Esophagus muscularis mucosa (tissue), 4 donors: ENCODE measurements at regions not wholly inside any gene's neighbourhood (a gene's known extent, or its start where the extent isn't known, plus 50 kb on each side); places are given as distances from the start of the nearest gene placed in this dataset.
"Not testable (repeated sequence)": the region's sequence is repeated elsewhere in the genome, so short reads cannot be mapped to it uniquely, and the experiment has no call there.

Experiments
- DNase-seq: peaks from one replicate; pipeline ENCODE4 v3.0.0-alpha.2; 2017; ENCODE audit errors: extremely low spot score
- H3K27ac ChIP-seq, 4 donors: fragments of 200-600 bp; sonication (generic); replicated peaks in 1 of 4; 1 replicate in 3 of 4; 2 replicates in 1 of 4; pipeline ENCODE4 v1.5.1; 2016 to 2019; ENCODE audit warnings: mild to moderate bottlenecking in 1 of 4
- H3K27me3 ChIP-seq, 4 donors: fragments of 200-600 bp; sonication (generic); one replicate each; pipeline versions ENCODE4 v1.5.1 to v1.6.0; 2016 to 2019
- H3K36me3 ChIP-seq, 4 donors: fragments of 200-600 bp; sonication (generic); one replicate each; pipeline ENCODE4 v1.5.1; 2016 to 2019
- H3K4me1 ChIP-seq, 4 donors: fragments of 200-600 bp; sonication (generic); one replicate each; pipeline ENCODE4 v1.5.1; 2016 to 2019
- H3K4me3 ChIP-seq, 4 donors: fragments of 200-600 bp; sonication (generic); 1 replicate in 2 of 4; 2 replicates in 2 of 4; pipeline ENCODE4 v1.5.1; 2016 to 2019; ENCODE audit warnings: mild to moderate bottlenecking in 4 of 4, moderate library complexity in 1 of 4
- H3K9me3 ChIP-seq, 4 donors: fragments of 200-600 bp; sonication (generic); 1 replicate in 3 of 4; 2 replicates in 1 of 4; pipeline ENCODE4 v1.5.1; 2016 to 2019
- EP300 ChIP-seq: sonication (generic); formaldehyde crosslinking; IDR thresholded peaks from one replicate; pipeline ENCODE4 v1.6.1; 2017; ENCODE audit warnings: antibody characterized with exemption
- POLR2A ChIP-seq: fragments of 450-650 bp; IDR thresholded peaks from one replicate; pipeline ENCODE4 v1.6.1; 2017; ENCODE audit warnings: antibody characterized with exemption, moderate library complexity, mild to moderate bottlenecking, low read depth
- POLR2AphosphoS5 ChIP-seq, 2 donors: sonication (generic); formaldehyde crosslinking; IDR thresholded peaks; one replicate each; pipeline ENCODE4 v1.6.1; 2017; ENCODE audit warnings: antibody characterized with exemption in 2 of 2
- WGBS: methylation state at CpG from one replicate; pipeline ENCODE4 v1.1.5; 2018; 5-methylcytosine and 5-hydroxymethylcytosine counted together
- intact Hi-C: fragments of 100-400 bp; cut with DNase I; formaldehyde crosslinking; loops from one replicate; pipeline ENCODE4 v1.15.1; 2023
- TF ChIP-seq, protein P1 (sequence below), 3 experiments: fragments of 200-600 bp in 2 of 3; fragments of 450-650 bp in 1 of 3; sonication (generic) in 2 of 3; IDR thresholded peaks; one replicate each; pipeline ENCODE4 v1.5.1; 2017 to 2019; ENCODE audit warnings: antibody characterized with exemption in 3 of 3, mild to moderate bottlenecking in 2 of 3, moderate library complexity in 1 of 3

GRCh38 chr14:50028458-50028857 is 87.9 kb downstream of the VCPKMT start:
- H3K36me3 ChIP-seq = no peaks in the 10 kb centered on the region
- 94% methylated on average over 6 of the region's 6 CpGs for WGBS
- H3K4me1 ChIP-seq = peaks cover 0 to 18% (median 9%) of the 10 kb centered on the region in 4 donors
- H3K27ac ChIP-seq = no peak overlapping the region
- intact Hi-C loops = no loop called here
- no peaks in the 10 kb centered on the region for H3K27me3 ChIP-seq
- no peak for TF ChIP-seq POLR2AphosphoS5 (IDR thresholded peaks at IDR 0.05)
- TF ChIP-seq, protein P1, sequence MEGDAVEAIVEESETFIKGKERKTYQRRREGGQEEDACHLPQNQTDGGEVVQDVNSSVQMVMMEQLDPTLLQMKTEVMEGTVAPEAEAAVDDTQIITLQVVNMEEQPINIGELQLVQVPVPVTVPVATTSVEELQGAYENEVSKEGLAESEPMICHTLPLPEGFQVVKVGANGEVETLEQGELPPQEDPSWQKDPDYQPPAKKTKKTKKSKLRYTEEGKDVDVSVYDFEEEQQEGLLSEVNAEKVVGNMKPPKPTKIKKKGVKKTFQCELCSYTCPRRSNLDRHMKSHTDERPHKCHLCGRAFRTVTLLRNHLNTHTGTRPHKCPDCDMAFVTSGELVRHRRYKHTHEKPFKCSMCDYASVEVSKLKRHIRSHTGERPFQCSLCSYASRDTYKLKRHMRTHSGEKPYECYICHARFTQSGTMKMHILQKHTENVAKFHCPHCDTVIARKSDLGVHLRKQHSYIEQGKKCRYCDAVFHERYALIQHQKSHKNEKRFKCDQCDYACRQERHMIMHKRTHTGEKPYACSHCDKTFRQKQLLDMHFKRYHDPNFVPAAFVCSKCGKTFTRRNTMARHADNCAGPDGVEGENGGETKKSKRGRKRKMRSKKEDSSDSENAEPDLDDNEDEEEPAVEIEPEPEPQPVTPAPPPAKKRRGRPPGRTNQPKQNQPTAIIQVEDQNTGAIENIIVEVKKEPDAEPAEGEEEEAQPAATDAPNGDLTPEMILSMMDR (IDR thresholded peaks at IDR 0.05) = no peak
- TF ChIP-seq POLR2A = no peak
- TF ChIP-seq EP300 = no peak
- peaks cover 0 to 12% (median 3%) of the 10 kb centered on the region in 4 donors for H3K9me3 ChIP-seq
- no peak for DNase-seq
- H3K4me3 ChIP-seq = no peak overlapping the region

GRCh38 chr14:50030036-50030435 is 86.3 kb downstream of the VCPKMT start:
- DNase-seq = no peak
- intact Hi-C loops = no loop called here
- 86% methylated on average over 2 of the region's 2 CpGs for WGBS
- Histone ChIP-seq H3K4me1 (peaks cover 0 to 8% (median 0%) of the 10 kb centered on the region in 4 donors), H3K27ac (no peak overlapping the region), H3K27me3 (no peaks in the 10 kb centered on the region), H3K9me3 (peaks cover 0 to 12% (median 3%) of the 10 kb centered on the region in 4 donors), H3K4me3 (no peak overlapping the region), H3K36me3 (no peaks in the 10 kb centered on the region)
- TF ChIP-seq EP300 = no peak
- TF ChIP-seq POLR2A = no peak
- TF ChIP-seq, protein P1 (IDR thresholded peaks at IDR 0.05) = no peak
- TF ChIP-seq POLR2AphosphoS5 (IDR thresholded peaks at IDR 0.05) = no peak

DNA sequence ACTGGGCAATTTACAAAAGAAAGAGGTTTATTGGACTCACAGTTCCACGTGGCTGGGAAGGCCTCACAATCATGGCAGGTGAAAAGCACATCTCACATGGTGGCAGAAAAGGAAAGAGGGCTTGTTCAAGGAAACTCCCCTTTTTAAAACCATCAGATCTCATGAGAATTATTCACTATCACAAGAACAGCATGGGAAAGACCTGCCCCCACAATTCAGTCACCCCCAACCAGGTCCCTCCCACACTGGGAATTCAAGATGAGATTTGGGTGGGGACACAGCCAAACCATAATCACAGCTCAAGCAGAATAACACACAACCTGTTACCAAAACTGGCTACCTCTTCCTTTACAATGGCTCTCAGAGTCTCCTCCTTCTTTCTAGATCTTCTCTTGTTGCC is 85.5 kb downstream of the VCPKMT start:
- DNase-seq, H3K9me3 ChIP-seq, H3K27ac ChIP-seq, H3K36me3 ChIP-seq, H3K27me3 ChIP-seq, intact Hi-C loops, H3K4me3 ChIP-seq, H3K4me1 ChIP-seq: not testable (repeated sequence)
- WGBS = 88% methylated on average over 1 of the region's 1 CpG

GRCh38 chr14:50031602-50032313 is 84.6 kb downstream of the VCPKMT start:
- H3K27ac ChIP-seq = peak overlapping the region in 3 of 4 donors; percentile 27 to 43 (median 38)
- WGBS = 69% methylated on average over 4 of the region's 4 CpGs
- H3K4me3 ChIP-seq = no peak overlapping the region
- H3K4me1 ChIP-seq = peaks cover 0 to 11% (median 0%) of the 10 kb centered on the region in 4 donors
- H3K9me3 ChIP-seq = no peaks in the 10 kb centered on the region
- no peak for DNase-seq
- no peaks in the 10 kb centered on the region for H3K27me3 ChIP-seq
- intact Hi-C loops = no loop called here
- TF ChIP-seq POLR2AphosphoS5 (IDR thresholded peaks at IDR 0.05) (no peak), POLR2A (no peak), EP300 (no peak)
- TF ChIP-seq, protein P1 (IDR thresholded peaks at IDR 0.05) = no peak
- H3K36me3 ChIP-seq = no peaks in the 10 kb centered on the region

DNA sequence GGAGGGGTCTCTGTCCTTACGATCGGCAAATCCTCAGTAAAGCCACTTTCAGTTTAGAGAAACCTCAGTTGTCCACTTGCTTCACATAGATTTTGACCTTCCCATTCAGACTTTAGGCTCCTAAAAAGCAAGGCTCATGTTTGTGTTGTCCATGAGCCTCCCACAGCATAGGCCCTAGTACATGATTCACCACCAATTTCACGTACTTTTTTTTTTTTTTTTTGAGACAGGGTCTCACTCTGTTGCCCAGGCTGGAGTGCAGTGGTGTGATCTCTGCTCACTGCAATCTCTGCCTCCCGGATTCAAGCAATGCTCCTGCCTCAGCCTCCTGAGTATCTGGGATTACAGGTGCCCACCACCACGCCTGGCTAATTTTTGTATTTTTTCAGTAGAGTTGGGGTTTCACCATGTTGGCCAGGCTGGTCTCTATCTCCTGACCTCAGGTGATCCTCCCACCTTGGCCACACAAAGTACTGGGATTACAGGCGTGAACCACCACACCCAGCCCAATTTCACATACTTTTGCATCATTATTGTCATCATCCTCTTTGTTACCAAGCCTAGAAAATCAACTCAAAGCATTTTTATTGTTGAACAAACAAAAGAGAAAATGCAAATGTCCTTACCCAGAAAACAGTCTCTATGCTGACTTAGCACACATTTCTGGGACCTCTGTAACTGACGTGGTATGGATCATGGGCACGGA is 83.8 kb downstream of the VCPKMT start:
- intact Hi-C loops = not testable (repeated sequence)
- 97% methylated on average over 8 of the region's 8 CpGs for WGBS
- H3K27ac ChIP-seq = peak overlapping the region in 3 of 4 donors; percentile 27 to 43 (median 38)

More for the DNA sequence above, 83.8 kb downstream of the VCPKMT start:
- not testable (repeated sequence) for DNase-seq, H3K4me1 ChIP-seq, H3K36me3 ChIP-seq, H3K27me3 ChIP-seq, H3K4me3 ChIP-seq, H3K9me3 ChIP-seq
